Bronchial epithelial cell (primary cell): ENCODE measurements at regions not wholly inside any gene's neighbourhood (a gene's known extent, or its start where the extent isn't known, plus 50 kb on each side); places are given as distances from the start of the nearest gene placed in this dataset.
"Not testable (repeated sequence)": the region's sequence is repeated elsewhere in the genome, so short reads cannot be mapped to it uniquely, and the experiment has no call there.

Source experiments
- DNase-seq: peaks from one replicate; pipeline ENCODE4 v3.0.0-alpha.2; 2010; ENCODE audit warnings: low read depth
- FAIRE-seq: peaks from 2 replicates; lab custom pipeline; 2011; peaks lifted over from hg19 to GRCh38; lab: Jason Lieb, UNC
- H3K27me3 ChIP-seq: 2 replicates; pipeline ENCODE4 v1.5.1; 2011; ENCODE audit warnings: low read length; ENCODE audit not compliant: control insufficient read depth, insufficient read depth
- H3K36me3 ChIP-seq: 2 replicates; pipeline ENCODE4 v1.5.1; 2011; ENCODE audit warnings: low read length; ENCODE audit not compliant: control insufficient read depth, insufficient read depth
- H3K4me3 ChIP-seq: 2 replicates; pipeline ENCODE4 v1.5.1; 2011; ENCODE audit warnings: mild to moderate bottlenecking, low read depth, low read length, control low read depth
- CTCF ChIP-seq: IDR thresholded peaks from 2 replicates; pipeline ENCODE4 v1.5.1; 2011; ENCODE audit warnings: mild to moderate bottlenecking, moderate library complexity, low read length, control low read depth, inconsistent platforms; ENCODE audit not compliant: insufficient read depth, severe bottlenecking

GRCh38 chr1:187038784-187039183, 210.0 kb downstream of the PLA2G4A start:
- Histone ChIP-seq H3K4me3 (no peak overlapping the region), H3K36me3 (no peaks in the 10 kb centered on the region), H3K27me3 (no peaks in the 10 kb centered on the region)
- no peak for TF ChIP-seq CTCF
- no peak for FAIRE-seq
- DNase-seq: peak; percentile 94

GRCh38 chr1:187041104-187041503, 212.4 kb downstream of the PLA2G4A start:
- DNase-seq (no peak), FAIRE-seq (no peak)
- no peak for TF ChIP-seq CTCF
- Histone ChIP-seq H3K27me3 (no peaks in the 10 kb centered on the region), H3K4me3 (no peak overlapping the region), H3K36me3 (no peaks in the 10 kb centered on the region)

GRCh38 chr1:187042538-187042937, 213.8 kb downstream of the PLA2G4A start:
- TF ChIP-seq CTCF: no peak
- H3K36me3 ChIP-seq: no peaks in the 10 kb centered on the region
- DNase-seq: no peak
- H3K4me3 ChIP-seq: no peak overlapping the region
- FAIRE-seq: no peak
- H3K27me3 ChIP-seq: no peaks in the 10 kb centered on the region

- not testable (repeated sequence) for FAIRE-seq, DNase-seq
Measured at GRCh38 chr1:187043433-187043832, 214.7 kb downstream of the PLA2G4A start.

GRCh38 chr1:187044411-187044810, 215.7 kb downstream of the PLA2G4A start:
- Histone ChIP-seq H3K27me3 (no peaks in the 10 kb centered on the region), H3K36me3 (no peaks in the 10 kb centered on the region), H3K4me3 (no peak overlapping the region)
- no peak for FAIRE-seq
- no peak for TF ChIP-seq CTCF
- DNase-seq: no peak

More at GRCh38 chr1:187043433-187043832, 214.7 kb downstream of the PLA2G4A start:
- not testable (repeated sequence) for H3K36me3 ChIP-seq, H3K27me3 ChIP-seq, H3K4me3 ChIP-seq

GRCh38 chr1:187045371-187045770, 216.6 kb downstream of the PLA2G4A start:
- FAIRE-seq (no peak), DNase-seq (no peak)
- TF ChIP-seq CTCF: no peak
- Histone ChIP-seq H3K36me3 (no peaks in the 10 kb centered on the region), H3K27me3 (no peaks in the 10 kb centered on the region), H3K4me3 (no peak overlapping the region)
